Duodenal mucosa (tissue), 2 donors: ENCODE measurements at regions not wholly inside any gene's neighbourhood (a gene's known extent, or its start where the extent isn't known, plus 50 kb on each side); places are given as distances from the start of the nearest gene placed in this dataset.
"Not testable (repeated sequence)": the region's sequence is repeated elsewhere in the genome, so short reads cannot be mapped to it uniquely, and the experiment has no call there.

Experiments used
- H3K27ac ChIP-seq: one replicate; pipeline ENCODE4 v1.7.0; 2013; ENCODE audit warnings: low read depth, low read length
- H3K27me3 ChIP-seq, 2 donors: one replicate each; pipeline ENCODE4 v1.7.0; 2013; ENCODE audit warnings: low read length in 2 of 2, control low read depth in 1 of 2; ENCODE audit not compliant: insufficient read depth in 2 of 2, control insufficient read depth in 1 of 2
- H3K36me3 ChIP-seq, 2 donors: one replicate each; pipeline ENCODE4 v1.7.0; 2013; ENCODE audit warnings: low read length in 2 of 2, control low read depth in 1 of 2; ENCODE audit not compliant: insufficient read depth in 2 of 2, control insufficient read depth in 1 of 2
- H3K4me1 ChIP-seq, 2 donors: one replicate each; pipeline ENCODE4 v1.7.0; 2013; ENCODE audit warnings: low read length in 2 of 2, control low read depth in 1 of 2; ENCODE audit not compliant: insufficient read depth in 2 of 2, control insufficient read depth in 1 of 2
- H3K4me3 ChIP-seq, 2 donors: one replicate each; pipeline ENCODE4 v1.7.0; 2013; ENCODE audit warnings: low read length in 2 of 2, low read depth in 1 of 2
- H3K9ac ChIP-seq, 2 donors: one replicate each; pipeline ENCODE4 v1.7.0; 2013; ENCODE audit warnings: low read length in 2 of 2, low read depth in 1 of 2
- H3K9me3 ChIP-seq, 2 donors: one replicate each; pipeline ENCODE4 v1.7.0; 2013; ENCODE audit warnings: low read length in 2 of 2, control low read depth in 1 of 2; ENCODE audit not compliant: control insufficient read depth in 1 of 2

- H3K4me3 ChIP-seq, result no peak overlapping the region
- H3K9ac ChIP-seq, result no peak overlapping the region
- peaks cover 45 to 46% of the 10 kb centered on the region in 2 donors for H3K4me1 ChIP-seq
- H3K27me3 ChIP-seq, result no peaks in the 10 kb centered on the region
- no peak overlapping the region for H3K27ac ChIP-seq
- H3K36me3 ChIP-seq, result no peaks in the 10 kb centered on the region
- H3K9me3 ChIP-seq, result no peaks in the 10 kb centered on the region
Observed at GRCh38 chr3:193814166-193814892, 221.3 kb downstream of the OPA1 start.

GRCh38 chr3:193815246-193816027 lies 222.4 kb downstream of the OPA1 start:
- H3K4me3 ChIP-seq, result no peak overlapping the region
- H3K4me1 ChIP-seq, result peaks cover 45 to 46% of the 10 kb centered on the region in 2 donors
- H3K27ac ChIP-seq, result no peak overlapping the region
- no peaks in the 10 kb centered on the region for H3K27me3 ChIP-seq
- H3K36me3 ChIP-seq, result no peaks in the 10 kb centered on the region
- H3K9ac ChIP-seq, result no peak overlapping the region
- no peaks in the 10 kb centered on the region for H3K9me3 ChIP-seq

- Histone ChIP-seq H3K9me3 (no peaks in the 10 kb centered on the region), H3K4me1 (peaks cover 45 to 46% of the 10 kb centered on the region in 2 donors), H3K9ac (no peak overlapping the region), H3K36me3 (no peaks in the 10 kb centered on the region), H3K4me3 (no peak overlapping the region), H3K27ac (no peak overlapping the region), H3K27me3 (no peaks in the 10 kb centered on the region)
Observed at GRCh38 chr3:193816028-193816395, 223.0 kb downstream of the OPA1 start.

- Histone ChIP-seq H3K36me3 (no peaks in the 10 kb centered on the region), H3K9me3 (no peaks in the 10 kb centered on the region), H3K4me1 (peaks cover 45 to 46% of the 10 kb centered on the region in 2 donors), H3K27ac (peak overlapping the region; percentile 30), H3K4me3 (peak overlapping the region; percentile 40 to 50), H3K9ac (peak overlapping the region in 1 of 2 donors; percentile 26), H3K27me3 (no peaks in the 10 kb centered on the region)
Observed at GRCh38 chr3:193816656-193817311, 223.8 kb downstream of the OPA1 start.

- H3K27ac ChIP-seq, result no peak overlapping the region
- peaks cover 0 to 2% of the 10 kb centered on the region in 2 donors for H3K9me3 ChIP-seq
- H3K27me3 ChIP-seq, result no peaks in the 10 kb centered on the region
- no peak overlapping the region for H3K4me3 ChIP-seq
- no peak overlapping the region for H3K9ac ChIP-seq
- H3K4me1 ChIP-seq, result peaks cover 28 to 29% of the 10 kb centered on the region in 2 donors
- H3K36me3 ChIP-seq, result no peaks in the 10 kb centered on the region
Observed at GRCh38 chr3:193819117-193820010, 226.4 kb downstream of the OPA1 start.

DNA sequence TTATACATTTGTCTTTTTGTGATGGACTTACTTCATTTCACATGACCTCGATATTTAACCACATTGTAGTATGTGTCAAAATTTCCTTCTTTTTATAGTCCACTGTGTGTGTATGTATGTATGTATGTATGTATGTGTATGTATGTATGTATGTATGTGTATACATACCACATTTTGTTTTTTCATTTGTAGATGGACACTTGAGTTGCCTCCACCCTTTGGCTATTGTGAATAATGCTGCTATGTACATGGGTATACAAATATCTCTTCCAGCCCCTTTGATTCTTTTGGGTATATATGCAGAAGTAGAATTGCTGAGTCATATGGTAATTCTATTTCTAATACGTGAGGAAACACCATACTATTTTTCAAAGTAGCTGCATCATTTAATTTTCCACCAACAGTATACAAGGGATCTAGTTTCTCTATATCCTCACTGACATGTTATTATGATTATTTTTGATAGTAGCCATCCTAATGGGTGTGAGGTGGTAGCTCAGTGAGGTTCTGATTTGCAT lies 228.2 kb downstream of the OPA1 start:
- Histone ChIP-seq H3K27me3 (no peaks in the 10 kb centered on the region), H3K27ac (no peak overlapping the region), H3K4me3 (no peak overlapping the region), H3K9me3 (peaks cover 0 to 2% of the 10 kb centered on the region in 2 donors), H3K36me3 (no peaks in the 10 kb centered on the region), H3K9ac (no peak overlapping the region), H3K4me1 (peaks cover 21 to 26% of the 10 kb centered on the region in 2 donors)

- H3K4me3 ChIP-seq, result no peak overlapping the region
- H3K36me3 ChIP-seq, result no peaks in the 10 kb centered on the region
- peaks cover 0 to 2% of the 10 kb centered on the region in 2 donors for H3K9me3 ChIP-seq
- H3K27me3 ChIP-seq, result no peaks in the 10 kb centered on the region
- peaks cover 22 to 24% of the 10 kb centered on the region in 2 donors for H3K4me1 ChIP-seq
- H3K27ac ChIP-seq, result no peak overlapping the region
- no peak overlapping the region for H3K9ac ChIP-seq
Observed at GRCh38 chr3:193822492-193823212, 229.6 kb downstream of the OPA1 start.

DNA sequence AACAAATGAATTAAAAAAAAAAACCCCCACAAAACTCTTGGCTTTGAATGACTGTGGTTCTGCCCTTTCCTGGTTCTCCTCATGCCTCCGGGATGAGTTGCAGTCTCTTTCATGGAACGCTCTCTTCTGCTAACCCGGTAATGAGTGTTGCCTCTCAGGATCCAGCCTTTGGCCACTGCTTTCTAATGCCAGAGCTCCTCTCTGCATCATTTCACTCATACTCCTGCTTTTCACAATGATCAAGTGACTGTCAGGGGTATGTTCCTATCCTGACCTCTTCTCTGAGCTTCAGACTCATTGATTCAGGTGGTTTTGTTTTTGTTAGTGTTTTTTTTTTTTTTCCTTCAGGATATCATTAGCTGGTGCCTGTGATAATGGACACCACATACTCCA lies 230.2 kb downstream of the OPA1 start:
- H3K4me1 ChIP-seq, result peaks cover 19 to 20% of the 10 kb centered on the region in 2 donors
- not testable (repeated sequence) for H3K9me3 ChIP-seq, H3K9ac ChIP-seq, H3K4me3 ChIP-seq, H3K27me3 ChIP-seq, H3K36me3 ChIP-seq, H3K27ac ChIP-seq

DNA sequence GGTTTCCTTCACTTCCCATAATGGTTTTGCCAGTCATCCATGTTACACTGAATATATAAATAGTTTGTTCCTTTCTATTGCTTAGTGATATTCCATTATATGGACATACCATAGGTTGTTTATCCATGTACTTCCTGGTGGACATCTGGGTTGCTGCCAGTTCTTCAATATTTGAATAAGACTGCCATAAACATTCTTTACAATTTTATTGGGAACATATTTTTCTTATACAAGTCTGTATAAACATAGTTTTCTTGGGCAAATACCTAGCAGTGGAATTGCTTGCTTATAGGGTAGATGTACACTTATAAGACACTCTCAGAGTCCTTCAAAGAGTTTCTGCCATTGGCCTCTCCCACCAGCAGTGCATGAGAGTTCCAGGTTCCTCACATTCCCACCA lies 231.4 kb downstream of the OPA1 start:
- no peak overlapping the region for H3K9ac ChIP-seq
- peaks cover 0 to 2% of the 10 kb centered on the region in 2 donors for H3K9me3 ChIP-seq
- H3K4me1 ChIP-seq, result peaks cover 23 to 26% of the 10 kb centered on the region in 2 donors
- H3K27me3 ChIP-seq, result no peaks in the 10 kb centered on the region
- H3K27ac ChIP-seq, result no peak overlapping the region
- H3K36me3 ChIP-seq, result no peaks in the 10 kb centered on the region
- no peak overlapping the region for H3K4me3 ChIP-seq
